Mucosa of descending colon (tissue), 3 donors: ENCODE measurements at regions not wholly inside any gene's neighbourhood (a gene's known extent, or its start where the extent isn't known, plus 50 kb on each side); places are given as distances from the start of the nearest gene placed in this dataset.

Experiments
- ATAC-seq: fragments of 200-7000 bp; cut with Tn5 transposase; one replicate; pipeline ENCODE4 v1.9.1; 2020; ENCODE audit warnings: mild to moderate bottlenecking, moderate library complexity
- DNase-seq, 3 donors: peaks; one replicate each; pipeline ENCODE4 v3.0.0-alpha.2; 2020
- H3K36me3 ChIP-seq: fragments of 200-600 bp; one replicate; pipeline ENCODE4 v1.8.0; 2021; ENCODE audit warnings: low read depth, mild to moderate bottlenecking
- H3K4me1 ChIP-seq: fragments of 200-600 bp; one replicate; pipeline ENCODE4 v1.8.0; 2021; ENCODE audit warnings: low read depth, mild to moderate bottlenecking
- H3K4me3 ChIP-seq: fragments of 200-600 bp; one replicate; pipeline ENCODE4 v1.8.0; 2021; ENCODE audit warnings: mild to moderate bottlenecking
- H3K9me3 ChIP-seq: fragments of 200-600 bp; one replicate; pipeline ENCODE4 v1.8.0; 2021; ENCODE audit warnings: mild to moderate bottlenecking
- CTCF ChIP-seq: fragments of 200-600 bp; IDR thresholded peaks from one replicate; pipeline ENCODE4 v1.8.0; 2022; ENCODE audit warnings: antibody characterized with exemption, mild to moderate bottlenecking
- intact Hi-C, 2 donors: fragments of 100-400 bp; cut with DNase I in 1 of 2; cut with micrococcal nuclease in 1 of 2; formaldehyde crosslinking; loops; one replicate each; pipeline versions ENCODE4 v1.11.0 to v1.11.1; 2022; cut with DNase I, micrococcal nuclease
- donor health status: DM: no; HTN: no; CAD: no; lungs with moderate emphysema.
- donor health status: DM: no; HTN: no; CAD: no.
- donor health status: DM: no; HTN: yes; CAD: no.

- no peaks in the 10 kb centered on the region for H3K4me1 ChIP-seq
- intact Hi-C loops, result no loop called here
- no peak overlapping the region for H3K4me3 ChIP-seq
- ATAC-seq (no peak), DNase-seq (no peak)
- no peak for TF ChIP-seq CTCF
- H3K36me3 ChIP-seq, result no peaks in the 10 kb centered on the region
- no peaks in the 10 kb centered on the region for H3K9me3 ChIP-seq
Measured at GRCh38 chr15:60126661-60127060, 122.5 kb downstream of the FOXB1 start.

GRCh38 chr15:60128000-60128376 is 123.9 kb downstream of the FOXB1 start:
- Histone ChIP-seq H3K4me1 (no peaks in the 10 kb centered on the region), H3K36me3 (no peaks in the 10 kb centered on the region), H3K4me3 (no peak overlapping the region), H3K9me3 (no peaks in the 10 kb centered on the region)
- intact Hi-C loops, result no loop called here
- no peak for DNase-seq
- ATAC-seq, result no peak
- no peak for TF ChIP-seq CTCF

- no peak for TF ChIP-seq CTCF
- ATAC-seq (no peak), DNase-seq (no peak)
- Histone ChIP-seq H3K4me1 (no peaks in the 10 kb centered on the region), H3K9me3 (no peaks in the 10 kb centered on the region), H3K4me3 (no peak overlapping the region), H3K36me3 (no peaks in the 10 kb centered on the region)
- intact Hi-C loops, result no loop called here
Measured at GRCh38 chr15:60128710-60129109, 124.6 kb downstream of the FOXB1 start.

GRCh38 chr15:60130398-60130797 is 126.3 kb downstream of the FOXB1 start:
- no peak for ATAC-seq
- no peak for DNase-seq
- Histone ChIP-seq H3K4me3 (no peak overlapping the region), H3K9me3 (no peaks in the 10 kb centered on the region), H3K36me3 (no peaks in the 10 kb centered on the region), H3K4me1 (no peaks in the 10 kb centered on the region)
- intact Hi-C loops, result no loop called here
- TF ChIP-seq CTCF, result no peak

- Histone ChIP-seq H3K9me3 (no peaks in the 10 kb centered on the region), H3K4me3 (no peak overlapping the region), H3K4me1 (no peaks in the 10 kb centered on the region), H3K36me3 (no peaks in the 10 kb centered on the region)
- no peak for DNase-seq
- no peak for TF ChIP-seq CTCF
- ATAC-seq, result no peak
- intact Hi-C loops, result no loop called here
Measured at GRCh38 chr15:60130821-60131220, 126.7 kb downstream of the FOXB1 start.

- no peaks in the 10 kb centered on the region for H3K9me3 ChIP-seq
- TF ChIP-seq CTCF, result no peak
- no peaks in the 10 kb centered on the region for H3K4me1 ChIP-seq
- no peak overlapping the region for H3K4me3 ChIP-seq
- intact Hi-C loops, result no loop called here
- no peak for ATAC-seq
- DNase-seq, result peak in 1 of 3 donors; percentile 21
- H3K36me3 ChIP-seq, result no peaks in the 10 kb centered on the region
Measured at GRCh38 chr15:60134609-60135008, 130.5 kb downstream of the FOXB1 start.
